Colon (tissue), 2 donors: ENCODE measurements at regions not wholly inside any gene's neighbourhood (a gene's known extent, or its start where the extent isn't known, plus 50 kb on each side); places are given as distances from the start of the nearest gene placed in this dataset.

Experiments
- FAIRE-seq: peaks from 2 replicates; lab custom pipeline; 2012; peaks lifted over from hg19 to GRCh38; lab: Jason Lieb, UNC
- donor health status: control.
- donor health status: control.

- FAIRE-seq: no peak
Measured at GRCh38 chr18:78630356-78630755, 349.3 kb upstream of the SALL3 start.

GRCh38 chr18:78630981-78631510, 348.6 kb upstream of the SALL3 start:
- no peak for FAIRE-seq

GRCh38 chr18:78632111-78632541, 347.5 kb upstream of the SALL3 start:
- no peak for FAIRE-seq

GRCh38 chr18:78634061-78634696, 345.4 kb upstream of the SALL3 start:
- FAIRE-seq: no peak

- FAIRE-seq: no peak
Measured at GRCh38 chr18:78635093-78635800, 344.4 kb upstream of the SALL3 start.

GRCh38 chr18:78636260-78636659, 343.4 kb upstream of the SALL3 start:
- FAIRE-seq: no peak

- no peak for FAIRE-seq
Measured at GRCh38 chr18:78637442-78638402, 341.9 kb upstream of the SALL3 start.

- FAIRE-seq: no peak
Measured at GRCh38 chr18:78639006-78639950, 340.3 kb upstream of the SALL3 start.

- FAIRE-seq: no peak
Measured at GRCh38 chr18:78640246-78640995, 339.2 kb upstream of the SALL3 start.

GRCh38 chr18:78641689-78642231, 337.9 kb upstream of the SALL3 start:
- FAIRE-seq: no peak

- FAIRE-seq: no peak
Measured at GRCh38 chr18:78642296-78642951, 337.2 kb upstream of the SALL3 start.

GRCh38 chr18:78643004-78643403, 336.6 kb upstream of the SALL3 start:
- no peak for FAIRE-seq

- no peak for FAIRE-seq
Measured at GRCh38 chr18:78643981-78644380, 335.6 kb upstream of the SALL3 start.

- FAIRE-seq: no peak
Measured at GRCh38 chr18:78645216-78645615, 334.4 kb upstream of the SALL3 start.

GRCh38 chr18:78647018-78647417, 332.6 kb upstream of the SALL3 start:
- FAIRE-seq: no peak

GRCh38 chr18:78649421-78649820, 330.2 kb upstream of the SALL3 start:
- no peak for FAIRE-seq

GRCh38 chr18:78650926-78651325, 328.7 kb upstream of the SALL3 start:
- no peak for FAIRE-seq

- FAIRE-seq: no peak
Measured at GRCh38 chr18:78652001-78652545, 327.5 kb upstream of the SALL3 start.

GRCh38 chr18:78655921-78656320, 323.7 kb upstream of the SALL3 start:
- no peak for FAIRE-seq
